Ascending aorta (tissue), 2 donors: ENCODE measurements at regions not wholly inside any gene's neighbourhood (a gene's known extent, or its start where the extent isn't known, plus 50 kb on each side); places are given as distances from the start of the nearest gene placed in this dataset.

Experiments used
- DNase-seq, 2 donors: peaks; one replicate each; pipeline ENCODE4 v3.0.0-alpha.2; 2019; ENCODE audit warnings: low spot score in 2 of 2
- H3K27ac ChIP-seq, 2 donors: fragments of 200-600 bp; sonication (generic); one replicate each; pipeline ENCODE4 v1.5.1; 2016 to 2017; ENCODE audit warnings: mild to moderate bottlenecking in 1 of 2
- H3K27me3 ChIP-seq: fragments of 200-600 bp; sonication (generic); one replicate; pipeline ENCODE4 v1.5.1; 2017
- H3K36me3 ChIP-seq, 2 donors: fragments of 200-600 bp; sonication (generic); one replicate each; pipeline ENCODE4 v1.5.1; 2016
- H3K4me1 ChIP-seq, 2 donors: fragments of 200-600 bp; sonication (generic); one replicate each; pipeline ENCODE4 v1.5.1; 2016 to 2017; ENCODE audit warnings: mild to moderate bottlenecking in 1 of 2
- H3K4me3 ChIP-seq, 2 donors: fragments of 200-600 bp; sonication (generic); one replicate each; pipeline ENCODE4 v1.5.1; 2016 to 2017; ENCODE audit warnings: mild to moderate bottlenecking in 1 of 2
- H3K9me3 ChIP-seq, 2 donors: fragments of 200-600 bp; sonication (generic); one replicate each; pipeline ENCODE4 v1.5.1; 2016
- CTCF ChIP-seq, 3 experiments: fragments of 200-600 bp in 2 of 3; fragments of 450-650 bp in 1 of 3; sonication (generic) in 2 of 3; IDR thresholded peaks; one replicate each; pipeline ENCODE4 v1.5.1; 2016 to 2019; ENCODE audit warnings: antibody characterized with exemption in 3 of 3, mild to moderate bottlenecking in 1 of 3, moderate library complexity in 1 of 3
- intact Hi-C: fragments of 100-400 bp; cut with DNase I; formaldehyde crosslinking; loops from one replicate; pipeline ENCODE4 v1.15.1; 2023

- no peak overlapping the region for H3K27ac ChIP-seq
- no peak for DNase-seq
- H3K27me3 ChIP-seq, result no peaks in the 10 kb centered on the region
- H3K9me3 ChIP-seq, result no peaks in the 10 kb centered on the region
- no peaks in the 10 kb centered on the region for H3K36me3 ChIP-seq
- no peaks in the 10 kb centered on the region for H3K4me1 ChIP-seq
- TF ChIP-seq CTCF (IDR thresholded peaks at IDR 0.05), result no peak
- intact Hi-C loops, result no loop called here
- H3K4me3 ChIP-seq, result no peak overlapping the region
Observed at GRCh38 chr15:39092761-39093160, 488.1 kb upstream of the THBS1 start.

- no peaks in the 10 kb centered on the region for H3K27me3 ChIP-seq
- TF ChIP-seq CTCF (IDR thresholded peaks at IDR 0.05), result no peak
- H3K36me3 ChIP-seq, result no peaks in the 10 kb centered on the region
- no peak for DNase-seq
- intact Hi-C loops, result no loop called here
- no peaks in the 10 kb centered on the region for H3K4me1 ChIP-seq
- H3K9me3 ChIP-seq, result no peaks in the 10 kb centered on the region
- H3K27ac ChIP-seq, result no peak overlapping the region
- H3K4me3 ChIP-seq, result no peak overlapping the region
Observed at GRCh38 chr15:39094116-39094515, 486.8 kb upstream of the THBS1 start.

GRCh38 chr15:39095218-39095879 is 485.5 kb upstream of the THBS1 start:
- no peaks in the 10 kb centered on the region for H3K4me1 ChIP-seq
- DNase-seq, result no peak
- no peak overlapping the region for H3K4me3 ChIP-seq
- no peak overlapping the region for H3K27ac ChIP-seq
- H3K36me3 ChIP-seq, result no peaks in the 10 kb centered on the region
- intact Hi-C loops, result no loop called here
- H3K9me3 ChIP-seq, result no peaks in the 10 kb centered on the region
- no peak for TF ChIP-seq CTCF (IDR thresholded peaks at IDR 0.05)
- H3K27me3 ChIP-seq, result no peaks in the 10 kb centered on the region

GRCh38 chr15:39096608-39097205 is 484.2 kb upstream of the THBS1 start:
- Histone ChIP-seq H3K27ac (no peak overlapping the region), H3K36me3 (no peaks in the 10 kb centered on the region), H3K4me1 (no peaks in the 10 kb centered on the region), H3K9me3 (no peaks in the 10 kb centered on the region), H3K27me3 (no peaks in the 10 kb centered on the region), H3K4me3 (no peak overlapping the region)
- intact Hi-C loops, result no loop called here
- no peak for DNase-seq
- TF ChIP-seq CTCF (IDR thresholded peaks at IDR 0.05), result no peak

- no peaks in the 10 kb centered on the region for H3K4me1 ChIP-seq
- no peak for DNase-seq
- intact Hi-C loops, result no loop called here
- no peak for TF ChIP-seq CTCF (IDR thresholded peaks at IDR 0.05)
- H3K4me3 ChIP-seq, result no peak overlapping the region
- H3K27me3 ChIP-seq, result no peaks in the 10 kb centered on the region
- no peaks in the 10 kb centered on the region for H3K36me3 ChIP-seq
- H3K27ac ChIP-seq, result no peak overlapping the region
- no peaks in the 10 kb centered on the region for H3K9me3 ChIP-seq
Observed at GRCh38 chr15:39099524-39099923, 481.4 kb upstream of the THBS1 start.
